Muscle of leg (tissue), 3 donors: ENCODE measurements at regions not wholly inside any gene's neighbourhood (a gene's known extent, or its start where the extent isn't known, plus 50 kb on each side); places are given as distances from the start of the nearest gene placed in this dataset.

Experiments used
- DNase-seq: peaks from one replicate; pipeline ENCODE4 v3.0.0; 2013
- H3K27ac ChIP-seq: one replicate; pipeline ENCODE4 v1.5.1; 2013; ENCODE audit warnings: mild to moderate bottlenecking, low read length, control low read depth
- H3K27me3 ChIP-seq: one replicate; pipeline ENCODE4 v1.6.1; 2013; ENCODE audit warnings: low read length; ENCODE audit not compliant: control insufficient read depth, insufficient read depth
- H3K36me3 ChIP-seq: one replicate; pipeline ENCODE4 v1.6.1; 2013; ENCODE audit warnings: low read length; ENCODE audit not compliant: control insufficient read depth, insufficient read depth
- H3K4me1 ChIP-seq: one replicate; pipeline ENCODE4 v1.6.1; 2013; ENCODE audit warnings: low read length; ENCODE audit not compliant: control insufficient read depth, insufficient read depth
- H3K4me3 ChIP-seq: one replicate; pipeline ENCODE4 v1.5.1; 2013; ENCODE audit warnings: low read length, control low read depth
- H3K9me3 ChIP-seq: replicated peaks from 2 replicates; pipeline ENCODE4 v1.6.1; 2013; ENCODE audit warnings: low read depth, low read length; ENCODE audit not compliant: control insufficient read depth
- WGBS: methylation state at CpG from one replicate; pipeline ENCODE4 v1.1.5; 2013; ENCODE audit warnings: missing lambda C conversion rate; ENCODE audit not compliant: insufficient coverage; 5-methylcytosine and 5-hydroxymethylcytosine counted together

- Histone ChIP-seq H3K4me3 (no peak overlapping the region), H3K27ac (no peak overlapping the region), H3K9me3 (no peaks in the 10 kb centered on the region), H3K27me3 (no peaks in the 10 kb centered on the region), H3K36me3 (no peaks in the 10 kb centered on the region), H3K4me1 (no peaks in the 10 kb centered on the region)
- 100% methylated on average over 1 of the region's 4 CpGs for WGBS
- DNase-seq: no peak
Measured at GRCh38 chr13:56283262-56283828, 857.4 kb upstream of the PRR20A start.

- Histone ChIP-seq H3K27me3 (no peaks in the 10 kb centered on the region), H3K4me3 (no peak overlapping the region), H3K36me3 (no peaks in the 10 kb centered on the region), H3K4me1 (no peaks in the 10 kb centered on the region), H3K27ac (no peak overlapping the region), H3K9me3 (no peaks in the 10 kb centered on the region)
- DNase-seq: no peak
Measured at GRCh38 chr13:56299650-56300049, 841.1 kb upstream of the PRR20A start.

GRCh38 chr13:56314765-56315164 is 826.0 kb upstream of the PRR20A start:
- no peak overlapping the region for H3K27ac ChIP-seq
- no peaks in the 10 kb centered on the region for H3K4me1 ChIP-seq
- H3K27me3 ChIP-seq: no peaks in the 10 kb centered on the region
- no peaks in the 10 kb centered on the region for H3K36me3 ChIP-seq
- WGBS: no CpG with 5 or more reads among the region's 3 CpGs
- no peak for DNase-seq
- no peak overlapping the region for H3K4me3 ChIP-seq
- H3K9me3 ChIP-seq: no peaks in the 10 kb centered on the region

GRCh38 chr13:56317841-56318240 is 822.9 kb upstream of the PRR20A start:
- Histone ChIP-seq H3K4me3 (no peak overlapping the region), H3K36me3 (no peaks in the 10 kb centered on the region), H3K27me3 (no peaks in the 10 kb centered on the region), H3K27ac (no peak overlapping the region), H3K4me1 (no peaks in the 10 kb centered on the region), H3K9me3 (no peaks in the 10 kb centered on the region)
- no CpG with 5 or more reads among the region's 2 CpGs for WGBS
- peak; percentile 1 for DNase-seq

- Histone ChIP-seq H3K4me3 (no peak overlapping the region), H3K27me3 (no peaks in the 10 kb centered on the region), H3K9me3 (no peaks in the 10 kb centered on the region), H3K36me3 (no peaks in the 10 kb centered on the region), H3K4me1 (no peaks in the 10 kb centered on the region), H3K27ac (no peak overlapping the region)
- no peak for DNase-seq
Measured at GRCh38 chr13:56332671-56333070, 808.0 kb upstream of the PRR20A start.

GRCh38 chr13:56335775-56336174 is 804.9 kb upstream of the PRR20A start:
- Histone ChIP-seq H3K4me1 (no peaks in the 10 kb centered on the region), H3K9me3 (no peaks in the 10 kb centered on the region), H3K27ac (no peak overlapping the region), H3K4me3 (no peak overlapping the region), H3K36me3 (no peaks in the 10 kb centered on the region), H3K27me3 (no peaks in the 10 kb centered on the region)
- WGBS: no CpG with 5 or more reads among the region's 1 CpG
- DNase-seq: no peak

GRCh38 chr13:56338421-56338820 is 802.3 kb upstream of the PRR20A start:
- no peak overlapping the region for H3K27ac ChIP-seq
- H3K9me3 ChIP-seq: no peaks in the 10 kb centered on the region
- DNase-seq: no peak
- H3K36me3 ChIP-seq: no peaks in the 10 kb centered on the region
- no CpG with 5 or more reads among the region's 1 CpG for WGBS
- no peaks in the 10 kb centered on the region for H3K4me1 ChIP-seq
- H3K4me3 ChIP-seq: no peak overlapping the region
- no peaks in the 10 kb centered on the region for H3K27me3 ChIP-seq

- no CpG with 5 or more reads among the region's 1 CpG for WGBS
Measured at GRCh38 chr13:56347014-56347413, 793.7 kb upstream of the PRR20A start.

GRCh38 chr13:56349866-56350265 is 790.9 kb upstream of the PRR20A start:
- Histone ChIP-seq H3K36me3 (no peaks in the 10 kb centered on the region), H3K4me1 (no peaks in the 10 kb centered on the region), H3K4me3 (no peak overlapping the region), H3K9me3 (no peaks in the 10 kb centered on the region), H3K27ac (no peak overlapping the region), H3K27me3 (no peaks in the 10 kb centered on the region)
- WGBS: no CpG with 5 or more reads among the region's 2 CpGs
- no peak for DNase-seq

More at GRCh38 chr13:56347014-56347413, 793.7 kb upstream of the PRR20A start:
- Histone ChIP-seq H3K4me3 (no peak overlapping the region), H3K27ac (no peak overlapping the region), H3K36me3 (no peaks in the 10 kb centered on the region), H3K4me1 (no peaks in the 10 kb centered on the region), H3K9me3 (no peaks in the 10 kb centered on the region), H3K27me3 (no peaks in the 10 kb centered on the region)
- no peak for DNase-seq

GRCh38 chr13:56351041-56351440 is 789.7 kb upstream of the PRR20A start:
- no peak for DNase-seq
- Histone ChIP-seq H3K27ac (no peak overlapping the region), H3K9me3 (no peaks in the 10 kb centered on the region), H3K27me3 (no peaks in the 10 kb centered on the region), H3K4me3 (no peak overlapping the region), H3K36me3 (no peaks in the 10 kb centered on the region), H3K4me1 (no peaks in the 10 kb centered on the region)
- WGBS: 60% methylated on average over 1 of the region's 3 CpGs

- no CpG with 5 or more reads among the region's 4 CpGs for WGBS
Measured at GRCh38 chr13:56352361-56352760, 788.4 kb upstream of the PRR20A start.

More at GRCh38 chr13:56352361-56352760, 788.4 kb upstream of the PRR20A start:
- no peaks in the 10 kb centered on the region for H3K4me1 ChIP-seq
- H3K4me3 ChIP-seq: no peak overlapping the region
- DNase-seq: no peak
- no peak overlapping the region for H3K27ac ChIP-seq
- H3K36me3 ChIP-seq: no peaks in the 10 kb centered on the region
- no peaks in the 10 kb centered on the region for H3K27me3 ChIP-seq
- no peaks in the 10 kb centered on the region for H3K9me3 ChIP-seq
